Cardiac fibroblast (primary cell): ENCODE measurements at regions not wholly inside any gene's neighbourhood (a gene's known extent, or its start where the extent isn't known, plus 50 kb on each side); places are given as distances from the start of the nearest gene placed in this dataset.

Experiments
- DNase-seq, 2 donors: peaks; one replicate each; pipeline versions ENCODE4 v3.0.0 to v3.0.0-alpha.2; 2010; ENCODE audit warnings: low read depth in 2 of 2
- H3K4me3 ChIP-seq, 2 donors: replicated peaks in 1 of 2; 1 replicate in 1 of 2; 2 replicates in 1 of 2; pipeline ENCODE4 v1.5.1; 2011; ENCODE audit warnings: low read depth in 2 of 2, low read length in 2 of 2, mild to moderate bottlenecking in 2 of 2, moderate library complexity in 1 of 2
- CTCF ChIP-seq: IDR thresholded peaks from one replicate; pipeline ENCODE4 v1.5.1; 2011; ENCODE audit warnings: low read depth, mild to moderate bottlenecking, low read length, inconsistent platforms

- TF ChIP-seq CTCF, result no peak
- peak; percentile 36 to 71 for DNase-seq
- H3K4me3 ChIP-seq, result no peak overlapping the region
Measured at GRCh38 chr12:93060666-93061472, 131.8 kb upstream of the EEA1 start.

GRCh38 chr12:93061473-93062419 lies 132.7 kb upstream of the EEA1 start:
- no peak overlapping the region for H3K4me3 ChIP-seq
- TF ChIP-seq CTCF, result no peak
- peak in 1 of 2 donors; percentile 42 for DNase-seq

- DNase-seq, result no peak
- TF ChIP-seq CTCF, result no peak
- H3K4me3 ChIP-seq, result no peak overlapping the region
Measured at GRCh38 chr12:93065896-93066295, 136.8 kb upstream of the EEA1 start.

GRCh38 chr12:93072340-93072739 lies 143.2 kb upstream of the EEA1 start:
- DNase-seq, result no peak
- no peak for TF ChIP-seq CTCF
- no peak overlapping the region for H3K4me3 ChIP-seq

- no peak overlapping the region for H3K4me3 ChIP-seq
- TF ChIP-seq CTCF, result no peak
- no peak for DNase-seq
Measured at GRCh38 chr12:93073324-93073723, 144.2 kb upstream of the EEA1 start.

- no peak for TF ChIP-seq CTCF
- no peak for DNase-seq
- no peak overlapping the region for H3K4me3 ChIP-seq
Measured at GRCh38 chr12:93078059-93078458, 149.0 kb upstream of the EEA1 start.
